ENCODE measurements at regions not wholly inside any gene's neighbourhood (a gene's known extent, or its start where the extent isn't known, plus 50 kb on each side); places are given as distances from the start of the nearest gene placed in this dataset.

GRCh38 chr11:92681586-92681985, 287.9 kb upstream of the MTNR1B start:
- no peak overlapping the region for H3K4me3 ChIP-seq (replicated peaks; ENCODE audit: low read depth, low read length)
- no peaks in the 10 kb centered on the region for H3K36me3 ChIP-seq (ENCODE audit: control insufficient read depth, insufficient read depth, low read length)
- H3K27me3 ChIP-seq (replicated peaks; ENCODE audit: control insufficient read depth, insufficient read depth, low read length), result no peaks in the 10 kb centered on the region
- DNase-seq (ENCODE audit: extremely low read depth, insufficient read length), result no peak
- TF ChIP-seq, protein P1, sequence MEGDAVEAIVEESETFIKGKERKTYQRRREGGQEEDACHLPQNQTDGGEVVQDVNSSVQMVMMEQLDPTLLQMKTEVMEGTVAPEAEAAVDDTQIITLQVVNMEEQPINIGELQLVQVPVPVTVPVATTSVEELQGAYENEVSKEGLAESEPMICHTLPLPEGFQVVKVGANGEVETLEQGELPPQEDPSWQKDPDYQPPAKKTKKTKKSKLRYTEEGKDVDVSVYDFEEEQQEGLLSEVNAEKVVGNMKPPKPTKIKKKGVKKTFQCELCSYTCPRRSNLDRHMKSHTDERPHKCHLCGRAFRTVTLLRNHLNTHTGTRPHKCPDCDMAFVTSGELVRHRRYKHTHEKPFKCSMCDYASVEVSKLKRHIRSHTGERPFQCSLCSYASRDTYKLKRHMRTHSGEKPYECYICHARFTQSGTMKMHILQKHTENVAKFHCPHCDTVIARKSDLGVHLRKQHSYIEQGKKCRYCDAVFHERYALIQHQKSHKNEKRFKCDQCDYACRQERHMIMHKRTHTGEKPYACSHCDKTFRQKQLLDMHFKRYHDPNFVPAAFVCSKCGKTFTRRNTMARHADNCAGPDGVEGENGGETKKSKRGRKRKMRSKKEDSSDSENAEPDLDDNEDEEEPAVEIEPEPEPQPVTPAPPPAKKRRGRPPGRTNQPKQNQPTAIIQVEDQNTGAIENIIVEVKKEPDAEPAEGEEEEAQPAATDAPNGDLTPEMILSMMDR (IDR thresholded peaks at IDR 0.05; ENCODE audit: insufficient read depth, low read length, poor library complexity, severe bottlenecking), result no peak

DNA sequence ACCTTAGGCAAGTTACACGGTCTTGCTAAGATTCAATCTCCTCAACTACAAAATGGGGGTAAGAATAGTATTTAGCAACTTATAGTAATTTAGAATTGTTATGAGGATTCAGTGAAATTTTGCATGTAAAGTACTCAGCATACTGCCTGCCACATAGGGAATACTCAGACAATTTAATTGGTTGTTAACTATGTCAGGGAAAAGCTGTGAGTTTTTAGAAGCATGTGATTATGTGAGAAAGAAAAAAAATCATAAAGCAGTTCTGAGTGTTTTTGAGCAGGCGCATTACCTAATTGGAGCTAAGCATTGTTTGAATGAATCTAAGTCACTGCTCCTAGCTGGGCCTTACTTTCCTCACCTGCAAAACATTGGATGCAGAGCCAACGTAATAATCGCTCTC, 287.3 kb upstream of the MTNR1B start:
- DNase-seq (ENCODE audit: extremely low read depth, insufficient read length), result no peak
- no peak overlapping the region for H3K4me3 ChIP-seq (replicated peaks; ENCODE audit: low read depth, low read length)
- H3K27me3 ChIP-seq (replicated peaks; ENCODE audit: control insufficient read depth, insufficient read depth, low read length), result no peaks in the 10 kb centered on the region
- H3K36me3 ChIP-seq (ENCODE audit: control insufficient read depth, insufficient read depth, low read length), result no peaks in the 10 kb centered on the region
- TF ChIP-seq, protein P1 (IDR thresholded peaks at IDR 0.05; ENCODE audit: insufficient read depth, low read length, poor library complexity, severe bottlenecking), result no peak

DNA sequence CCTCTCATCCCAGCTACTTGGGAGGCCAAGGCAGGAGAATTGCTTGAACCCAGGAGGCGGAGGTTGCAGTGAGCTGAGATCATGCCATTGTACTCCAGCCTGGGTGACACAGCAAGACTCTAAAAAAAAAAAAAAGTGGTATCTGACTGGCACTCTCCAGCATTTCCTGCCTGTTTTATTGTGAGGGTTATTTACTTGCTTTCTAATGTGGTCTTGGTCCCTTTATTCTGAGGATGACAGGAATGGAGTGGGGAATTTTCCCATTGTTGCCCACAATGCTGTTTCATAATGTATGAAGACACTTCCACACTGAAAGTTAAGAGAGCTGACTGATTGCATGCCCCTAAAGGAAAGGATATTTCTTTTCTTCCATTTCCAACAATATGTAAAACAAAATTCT, 286.5 kb upstream of the MTNR1B start:
- TF ChIP-seq, protein P1 (IDR thresholded peaks at IDR 0.05; ENCODE audit: insufficient read depth, low read length, poor library complexity, severe bottlenecking), result no peak
- Histone ChIP-seq H3K36me3 (ENCODE audit: control insufficient read depth, insufficient read depth, low read length) (no peaks in the 10 kb centered on the region), H3K4me3 (replicated peaks; ENCODE audit: low read depth, low read length) (no peak overlapping the region), H3K27me3 (replicated peaks; ENCODE audit: control insufficient read depth, insufficient read depth, low read length) (no peaks in the 10 kb centered on the region)
- DNase-seq (ENCODE audit: extremely low read depth, insufficient read length), result no peak

GRCh38 chr11:92685049-92685448, 284.4 kb upstream of the MTNR1B start:
- TF ChIP-seq, protein P1 (IDR thresholded peaks at IDR 0.05; ENCODE audit: insufficient read depth, low read length, poor library complexity, severe bottlenecking), result no peak
- Histone ChIP-seq H3K36me3 (ENCODE audit: control insufficient read depth, insufficient read depth, low read length) (no peaks in the 10 kb centered on the region), H3K27me3 (replicated peaks; ENCODE audit: control insufficient read depth, insufficient read depth, low read length) (no peaks in the 10 kb centered on the region), H3K4me3 (replicated peaks; ENCODE audit: low read depth, low read length) (no peak overlapping the region)
- DNase-seq (ENCODE audit: extremely low read depth, insufficient read length), result no peak

DNA sequence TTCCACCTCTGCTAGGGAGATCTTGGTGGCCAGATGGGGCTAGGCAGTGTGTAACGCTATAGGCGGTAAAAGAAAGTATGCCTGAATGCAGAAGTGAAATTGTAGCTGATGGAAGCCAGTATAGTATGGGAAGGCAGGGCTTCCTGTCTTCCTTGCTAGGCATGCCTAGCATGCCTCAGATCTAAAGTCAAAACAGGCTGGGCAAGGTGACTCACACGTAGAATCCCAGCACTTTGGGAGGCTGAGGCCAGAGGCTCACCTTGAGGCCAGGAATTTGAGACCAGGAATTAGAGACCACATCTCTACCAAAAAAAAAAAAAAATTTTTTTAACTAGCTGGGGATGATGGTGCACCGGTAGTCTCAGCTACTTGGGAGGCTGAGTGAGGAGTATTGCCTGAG, 281.7 kb upstream of the MTNR1B start:
- H3K27me3 ChIP-seq (replicated peaks; ENCODE audit: control insufficient read depth, insufficient read depth, low read length), result no peaks in the 10 kb centered on the region
- TF ChIP-seq, protein P1 (IDR thresholded peaks at IDR 0.05; ENCODE audit: insufficient read depth, low read length, poor library complexity, severe bottlenecking), result no peak
- DNase-seq (ENCODE audit: extremely low read depth, insufficient read length), result no peak
- H3K4me3 ChIP-seq (replicated peaks; ENCODE audit: low read depth, low read length), result no peak overlapping the region
- H3K36me3 ChIP-seq (ENCODE audit: control insufficient read depth, insufficient read depth, low read length), result no peaks in the 10 kb centered on the region

DNA sequence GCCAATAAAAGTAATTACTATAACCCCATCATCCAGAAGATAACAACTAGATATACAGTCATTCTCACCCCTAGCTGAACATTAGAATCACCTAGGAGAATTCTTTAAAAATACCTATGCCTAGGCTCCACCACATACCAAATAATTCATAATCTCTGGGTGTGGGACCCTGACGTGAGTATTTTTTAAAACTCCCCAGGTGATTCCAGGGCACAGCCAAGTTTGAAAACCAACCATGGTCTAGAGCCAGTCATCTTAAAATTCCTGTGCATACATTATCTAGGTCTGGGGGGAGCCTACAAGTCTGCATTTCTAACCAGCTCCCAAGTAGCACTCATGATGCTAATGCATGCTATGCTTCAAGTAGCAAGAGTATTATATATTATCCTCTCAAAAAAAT, 281.0 kb upstream of the MTNR1B start:
- Histone ChIP-seq H3K4me3 (replicated peaks; ENCODE audit: low read depth, low read length) (no peak overlapping the region), H3K36me3 (ENCODE audit: control insufficient read depth, insufficient read depth, low read length) (no peaks in the 10 kb centered on the region), H3K27me3 (replicated peaks; ENCODE audit: control insufficient read depth, insufficient read depth, low read length) (no peaks in the 10 kb centered on the region)
- TF ChIP-seq, protein P1 (IDR thresholded peaks at IDR 0.05; ENCODE audit: insufficient read depth, low read length, poor library complexity, severe bottlenecking), result no peak
- no peak for DNase-seq (ENCODE audit: extremely low read depth, insufficient read length)
